ENCODE measurements at regions not wholly inside any gene's neighbourhood (a gene's known extent, or its start where the extent isn't known, plus 50 kb on each side); places are given as distances from the start of the nearest gene placed in this dataset.

DNA sequence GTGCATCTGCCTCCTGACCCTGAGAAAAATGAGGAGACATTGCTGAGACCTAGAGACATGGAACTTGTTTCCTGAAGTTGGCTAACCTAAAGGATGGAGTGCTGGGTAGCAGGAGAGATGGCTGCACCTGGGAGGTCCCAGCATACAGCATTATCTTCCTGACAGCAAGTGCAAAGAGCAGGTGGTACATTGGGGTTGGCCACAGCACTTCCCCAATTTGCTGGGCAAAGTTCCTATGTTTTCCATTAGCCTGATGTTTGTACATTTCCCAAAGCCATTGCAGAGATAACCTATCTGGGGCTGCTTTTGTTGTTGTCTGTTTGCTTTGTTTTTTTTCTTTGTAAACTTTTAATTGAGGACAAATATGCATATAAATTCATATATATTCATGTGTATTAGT is 296.7 kb downstream of the HRH4 start:
- TF ChIP-seq CTCF (IDR thresholded peaks at IDR 0.05) (no peak), ZFX (IDR thresholded peaks at IDR 0.05; ENCODE audit: borderline replicate concordance) (no peak)

Measured in 22Rv1 (cell line).